ENCODE measurements at regions not wholly inside any gene's neighbourhood (a gene's known extent, or its start where the extent isn't known, plus 50 kb on each side); places are given as distances from the start of the nearest gene placed in this dataset.

- TF ChIP-seq, protein P1, sequence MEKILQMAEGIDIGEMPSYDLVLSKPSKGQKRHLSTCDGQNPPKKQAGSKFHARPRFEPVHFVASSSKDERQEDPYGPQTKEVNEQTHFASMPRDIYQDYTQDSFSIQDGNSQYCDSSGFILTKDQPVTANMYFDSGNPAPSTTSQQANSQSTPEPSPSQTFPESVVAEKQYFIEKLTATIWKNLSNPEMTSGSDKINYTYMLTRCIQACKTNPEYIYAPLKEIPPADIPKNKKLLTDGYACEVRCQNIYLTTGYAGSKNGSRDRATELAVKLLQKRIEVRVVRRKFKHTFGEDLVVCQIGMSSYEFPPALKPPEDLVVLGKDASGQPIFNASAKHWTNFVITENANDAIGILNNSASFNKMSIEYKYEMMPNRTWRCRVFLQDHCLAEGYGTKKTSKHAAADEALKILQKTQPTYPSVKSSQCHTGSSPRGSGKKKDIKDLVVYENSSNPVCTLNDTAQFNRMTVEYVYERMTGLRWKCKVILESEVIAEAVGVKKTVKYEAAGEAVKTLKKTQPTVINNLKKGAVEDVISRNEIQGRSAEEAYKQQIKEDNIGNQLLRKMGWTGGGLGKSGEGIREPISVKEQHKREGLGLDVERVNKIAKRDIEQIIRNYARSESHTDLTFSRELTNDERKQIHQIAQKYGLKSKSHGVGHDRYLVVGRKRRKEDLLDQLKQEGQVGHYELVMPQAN (IDR thresholded peaks at IDR 0.05; ENCODE audit: borderline replicate concordance): no peak
- no peak for TF ChIP-seq SMC3 (conservative IDR thresholded peaks at IDR 0.05; ENCODE audit: insufficient read depth, low read depth, low read length)
- TF ChIP-seq EP300 (IDR thresholded peaks at IDR 0.05; ENCODE audit: low read length): no peak
- TF ChIP-seq, protein P2, sequence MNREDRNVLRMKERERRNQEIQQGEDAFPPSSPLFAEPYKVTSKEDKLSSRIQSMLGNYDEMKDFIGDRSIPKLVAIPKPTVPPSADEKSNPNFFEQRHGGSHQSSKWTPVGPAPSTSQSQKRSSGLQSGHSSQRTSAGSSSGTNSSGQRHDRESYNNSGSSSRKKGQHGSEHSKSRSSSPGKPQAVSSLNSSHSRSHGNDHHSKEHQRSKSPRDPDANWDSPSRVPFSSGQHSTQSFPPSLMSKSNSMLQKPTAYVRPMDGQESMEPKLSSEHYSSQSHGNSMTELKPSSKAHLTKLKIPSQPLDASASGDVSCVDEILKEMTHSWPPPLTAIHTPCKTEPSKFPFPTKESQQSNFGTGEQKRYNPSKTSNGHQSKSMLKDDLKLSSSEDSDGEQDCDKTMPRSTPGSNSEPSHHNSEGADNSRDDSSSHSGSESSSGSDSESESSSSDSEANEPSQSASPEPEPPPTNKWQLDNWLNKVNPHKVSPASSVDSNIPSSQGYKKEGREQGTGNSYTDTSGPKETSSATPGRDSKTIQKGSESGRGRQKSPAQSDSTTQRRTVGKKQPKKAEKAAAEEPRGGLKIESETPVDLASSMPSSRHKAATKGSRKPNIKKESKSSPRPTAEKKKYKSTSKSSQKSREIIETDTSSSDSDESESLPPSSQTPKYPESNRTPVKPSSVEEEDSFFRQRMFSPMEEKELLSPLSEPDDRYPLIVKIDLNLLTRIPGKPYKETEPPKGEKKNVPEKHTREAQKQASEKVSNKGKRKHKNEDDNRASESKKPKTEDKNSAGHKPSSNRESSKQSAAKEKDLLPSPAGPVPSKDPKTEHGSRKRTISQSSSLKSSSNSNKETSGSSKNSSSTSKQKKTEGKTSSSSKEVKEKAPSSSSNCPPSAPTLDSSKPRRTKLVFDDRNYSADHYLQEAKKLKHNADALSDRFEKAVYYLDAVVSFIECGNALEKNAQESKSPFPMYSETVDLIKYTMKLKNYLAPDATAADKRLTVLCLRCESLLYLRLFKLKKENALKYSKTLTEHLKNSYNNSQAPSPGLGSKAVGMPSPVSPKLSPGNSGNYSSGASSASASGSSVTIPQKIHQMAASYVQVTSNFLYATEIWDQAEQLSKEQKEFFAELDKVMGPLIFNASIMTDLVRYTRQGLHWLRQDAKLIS (CRISPR knock-in tag; IDR thresholded peaks at IDR 0.05): no peak
- TF ChIP-seq NONO (IDR thresholded peaks at IDR 0.05; ENCODE audit: low read depth in 2 of 2, low read length in 1 of 2): no peak
- no peak for TF ChIP-seq GATAD2A (IDR thresholded peaks at IDR 0.05)
- TF ChIP-seq HCFC1 (IDR thresholded peaks at IDR 0.05; ENCODE audit: low read depth, low read length): no peak
- TF ChIP-seq TAF9B (IDR thresholded peaks at IDR 0.05; ENCODE audit: partially characterized antibody): no peak
- no peak for TF ChIP-seq KLF16 (IDR thresholded peaks at IDR 0.05)
- no peak for TF ChIP-seq RCOR1 (IDR thresholded peaks at IDR 0.05; ENCODE audit: borderline replicate concordance in 1 of 2, low read depth in 2 of 2, low read length in 2 of 2)
Observed at GRCh38 chr21:27429710-27430341, 462.9 kb upstream of the ADAMTS5 start (continued).
